ENCODE measurements at regions not wholly inside any gene's neighbourhood (a gene's known extent, or its start where the extent isn't known, plus 50 kb on each side); places are given as distances from the start of the nearest gene placed in this dataset.
"Not testable (repeated sequence)": the region's sequence is repeated elsewhere in the genome, so short reads cannot be mapped to it uniquely, and the experiment has no call there.

GRCh38 chr1:172935062-172935592 is 115.6 kb downstream of the TNFSF18 start:
- H3K36me3 Mint-ChIP-seq (ENCODE audit: low read depth): peaks cover 2% of the 10 kb centered on the region
- peaks cover 13% of the 10 kb centered on the region for H3K4me1 Mint-ChIP-seq (ENCODE audit: low read depth)
- peaks cover 3% of the 10 kb centered on the region for H3K27me3 Mint-ChIP-seq (ENCODE audit: low read depth)
- no peaks in the 10 kb centered on the region for H3K9me3 Mint-ChIP-seq
- no peak overlapping the region for H3K4me3 Mint-ChIP-seq
- H3K27ac Mint-ChIP-seq: no peak overlapping the region

GRCh38 chr1:172936088-172936645 is 114.6 kb downstream of the TNFSF18 start:
- Mint-ChIP-seq H3K4me3 (no peak overlapping the region), H3K36me3 (ENCODE audit: low read depth) (peaks cover 2% of the 10 kb centered on the region), H3K27ac (no peak overlapping the region), H3K27me3 (ENCODE audit: low read depth) (no peaks in the 10 kb centered on the region), H3K9me3 (no peaks in the 10 kb centered on the region), H3K4me1 (ENCODE audit: low read depth) (peaks cover 13% of the 10 kb centered on the region)

GRCh38 chr1:172938681-172939080 is 112.1 kb downstream of the TNFSF18 start:
- H3K4me3 Mint-ChIP-seq: no peak overlapping the region
- peaks cover 8% of the 10 kb centered on the region for H3K4me1 Mint-ChIP-seq (ENCODE audit: low read depth)
- H3K27me3 Mint-ChIP-seq (ENCODE audit: low read depth): peaks cover 6% of the 10 kb centered on the region
- H3K36me3 Mint-ChIP-seq (ENCODE audit: low read depth): no peaks in the 10 kb centered on the region
- H3K9me3 Mint-ChIP-seq: no peaks in the 10 kb centered on the region
- no peak overlapping the region for H3K27ac Mint-ChIP-seq

GRCh38 chr1:172939475-172939874 is 111.3 kb downstream of the TNFSF18 start:
- H3K27me3 Mint-ChIP-seq (ENCODE audit: low read depth): peaks cover 6% of the 10 kb centered on the region
- H3K9me3 Mint-ChIP-seq: no peaks in the 10 kb centered on the region
- H3K4me3 Mint-ChIP-seq: no peak overlapping the region
- H3K4me1 Mint-ChIP-seq (ENCODE audit: low read depth): peaks cover 2% of the 10 kb centered on the region
- no peaks in the 10 kb centered on the region for H3K36me3 Mint-ChIP-seq (ENCODE audit: low read depth)
- H3K27ac Mint-ChIP-seq: no peak overlapping the region

GRCh38 chr1:172940174-172940855 is 110.4 kb downstream of the TNFSF18 start:
- no peak overlapping the region for H3K27ac Mint-ChIP-seq
- H3K4me3 Mint-ChIP-seq: no peak overlapping the region
- H3K4me1 Mint-ChIP-seq (ENCODE audit: low read depth): no peaks in the 10 kb centered on the region
- H3K36me3 Mint-ChIP-seq (ENCODE audit: low read depth): no peaks in the 10 kb centered on the region
- H3K27me3 Mint-ChIP-seq (ENCODE audit: low read depth): peaks cover 6% of the 10 kb centered on the region
- no peaks in the 10 kb centered on the region for H3K9me3 Mint-ChIP-seq

GRCh38 chr1:172941471-172941870 is 109.3 kb downstream of the TNFSF18 start:
- Mint-ChIP-seq H3K36me3 (ENCODE audit: low read depth) (no peaks in the 10 kb centered on the region), H3K4me1 (ENCODE audit: low read depth) (no peaks in the 10 kb centered on the region), H3K27me3 (ENCODE audit: low read depth) (peaks cover 10% of the 10 kb centered on the region), H3K9me3 (no peaks in the 10 kb centered on the region), H3K4me3 (no peak overlapping the region), H3K27ac (no peak overlapping the region)

- no peaks in the 10 kb centered on the region for H3K36me3 Mint-ChIP-seq (ENCODE audit: low read depth)
- H3K27me3 Mint-ChIP-seq (ENCODE audit: low read depth): peaks cover 10% of the 10 kb centered on the region
- H3K27ac Mint-ChIP-seq: no peak overlapping the region
- no peaks in the 10 kb centered on the region for H3K4me1 Mint-ChIP-seq (ENCODE audit: low read depth)
- no peak overlapping the region for H3K4me3 Mint-ChIP-seq
- H3K9me3 Mint-ChIP-seq: no peaks in the 10 kb centered on the region
Observed at GRCh38 chr1:172941945-172942344, 108.8 kb downstream of the TNFSF18 start.

- H3K27ac Mint-ChIP-seq; H3K4me3 Mint-ChIP-seq; H3K4me1 Mint-ChIP-seq (ENCODE audit: low read depth); H3K9me3 Mint-ChIP-seq; H3K36me3 Mint-ChIP-seq (ENCODE audit: low read depth): not testable (repeated sequence)
- peaks cover 12% of the 10 kb centered on the region for H3K27me3 Mint-ChIP-seq (ENCODE audit: low read depth)
Observed at GRCh38 chr1:172943138-172943537, 107.6 kb downstream of the TNFSF18 start.

DNA sequence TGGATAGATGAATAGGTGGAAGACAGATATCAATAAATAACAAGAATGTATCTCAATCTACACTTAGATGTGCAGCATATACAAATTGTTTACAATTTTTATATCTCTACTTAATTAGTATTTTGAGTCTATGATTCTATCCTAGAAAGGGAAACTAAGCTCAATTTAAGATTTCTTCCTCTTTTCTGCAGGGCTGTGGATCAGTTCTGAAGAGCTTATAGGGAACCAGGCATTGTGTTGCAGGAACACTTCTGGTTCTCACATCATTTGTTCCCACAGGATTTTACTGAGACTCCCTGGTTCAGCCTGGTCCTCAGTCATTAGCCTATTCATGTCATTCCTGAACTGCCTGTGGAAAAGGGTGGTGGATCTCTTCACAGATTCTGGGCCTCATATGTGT is 105.8 kb downstream of the TNFSF18 start:
- Mint-ChIP-seq H3K36me3 (ENCODE audit: low read depth) (no peaks in the 10 kb centered on the region), H3K27me3 (ENCODE audit: low read depth) (peaks cover 12% of the 10 kb centered on the region), H3K4me1 (ENCODE audit: low read depth) (peaks cover 3% of the 10 kb centered on the region), H3K4me3 (no peak overlapping the region), H3K27ac (no peak overlapping the region), H3K9me3 (no peaks in the 10 kb centered on the region)

DNA sequence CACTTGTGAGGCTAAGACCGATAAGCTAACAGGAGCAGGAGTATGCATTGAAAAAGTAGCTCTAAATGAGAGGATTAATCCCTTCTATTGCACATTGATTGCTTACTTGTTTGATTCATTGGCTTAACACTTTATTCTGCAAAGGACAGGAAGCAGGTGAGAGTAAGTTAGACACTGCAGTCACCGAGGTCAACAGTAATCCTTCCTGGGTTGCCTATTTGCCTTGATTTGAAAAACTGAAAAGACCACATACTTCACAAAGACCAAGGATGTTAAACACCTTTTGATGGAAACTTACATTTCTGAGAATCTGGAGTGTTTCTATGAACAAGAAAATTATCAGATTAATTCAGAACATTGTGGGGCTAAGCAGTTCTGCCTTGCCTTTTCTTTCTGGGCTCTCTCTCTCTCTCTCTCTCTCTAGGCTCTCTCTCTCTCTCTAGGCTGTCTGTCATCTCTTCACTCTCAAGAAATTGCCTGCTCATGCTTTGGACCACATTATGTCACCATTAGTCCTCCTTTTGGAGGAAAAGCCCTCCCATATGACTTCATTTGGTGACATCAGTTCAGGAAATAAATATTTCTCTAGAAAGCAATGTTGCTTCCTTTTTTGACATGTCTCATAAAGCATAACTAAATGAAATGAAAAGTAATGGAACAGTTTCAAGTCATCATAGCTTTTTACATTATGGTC is 103.8 kb downstream of the TNFSF18 start:
- Mint-ChIP-seq H3K36me3 (ENCODE audit: low read depth) (no peaks in the 10 kb centered on the region), H3K9me3 (no peaks in the 10 kb centered on the region), H3K4me1 (ENCODE audit: low read depth) (peaks cover 3% of the 10 kb centered on the region), H3K4me3 (no peak overlapping the region), H3K27ac (no peak overlapping the region), H3K27me3 (ENCODE audit: low read depth) (peaks cover 15% of the 10 kb centered on the region)

DNA sequence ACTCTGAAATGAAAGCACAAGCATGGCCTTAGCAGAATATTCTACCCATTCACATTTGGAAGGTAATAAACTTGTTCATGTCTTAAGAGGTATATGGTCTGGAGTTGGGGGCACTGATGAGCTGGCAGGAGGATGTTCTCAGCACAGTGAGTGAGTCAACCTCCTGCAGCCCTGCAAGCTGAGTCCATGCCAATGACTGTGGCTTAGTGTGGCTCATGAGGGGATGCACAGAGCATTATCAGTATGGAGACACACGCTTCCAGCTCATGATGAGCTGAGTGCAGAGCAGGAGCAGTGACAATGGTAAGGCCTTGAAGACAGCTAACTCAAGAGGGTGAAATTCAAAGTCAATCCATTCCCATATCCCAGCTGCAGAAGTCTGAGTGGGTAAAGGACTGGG is 102.3 kb downstream of the TNFSF18 start:
- H3K27ac Mint-ChIP-seq: no peak overlapping the region
- peaks cover 6% of the 10 kb centered on the region for H3K4me1 Mint-ChIP-seq (ENCODE audit: low read depth)
- H3K36me3 Mint-ChIP-seq (ENCODE audit: low read depth): no peaks in the 10 kb centered on the region
- no peak overlapping the region for H3K4me3 Mint-ChIP-seq
- no peaks in the 10 kb centered on the region for H3K9me3 Mint-ChIP-seq
- peaks cover 21% of the 10 kb centered on the region for H3K27me3 Mint-ChIP-seq (ENCODE audit: low read depth)

DNA sequence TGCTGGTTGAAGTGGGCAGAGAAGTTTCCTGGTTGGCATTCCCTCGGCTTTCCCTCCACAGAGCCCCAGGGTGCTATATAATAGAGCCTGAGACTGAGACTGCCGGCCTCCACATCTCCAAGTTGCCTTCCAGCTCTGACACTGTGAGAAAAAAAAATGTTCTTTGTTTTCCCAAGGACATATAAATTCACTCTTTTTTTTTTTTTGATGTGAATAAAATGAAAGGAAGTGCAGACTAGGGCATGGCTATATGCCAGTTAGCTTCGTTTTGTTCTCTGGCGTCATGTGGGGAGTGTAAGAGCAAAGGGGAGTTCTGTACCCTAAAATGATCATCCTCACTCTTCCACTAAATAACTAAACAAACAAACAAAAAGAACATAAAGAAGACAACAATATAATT is 101.6 kb downstream of the TNFSF18 start:
- no peaks in the 10 kb centered on the region for H3K9me3 Mint-ChIP-seq
- no peak overlapping the region for H3K4me3 Mint-ChIP-seq
- H3K27me3 Mint-ChIP-seq (ENCODE audit: low read depth): peaks cover 22% of the 10 kb centered on the region
- peaks cover 6% of the 10 kb centered on the region for H3K4me1 Mint-ChIP-seq (ENCODE audit: low read depth)
- no peaks in the 10 kb centered on the region for H3K36me3 Mint-ChIP-seq (ENCODE audit: low read depth)
- no peak overlapping the region for H3K27ac Mint-ChIP-seq

- Mint-ChIP-seq H3K4me1 (ENCODE audit: low read depth) (peaks cover 6% of the 10 kb centered on the region), H3K36me3 (ENCODE audit: low read depth) (no peaks in the 10 kb centered on the region), H3K27me3 (ENCODE audit: low read depth) (peaks cover 22% of the 10 kb centered on the region), H3K27ac (no peak overlapping the region), H3K4me3 (no peak overlapping the region), H3K9me3 (no peaks in the 10 kb centered on the region)
Observed at GRCh38 chr1:172950528-172950927, 100.2 kb downstream of the TNFSF18 start.

DNA sequence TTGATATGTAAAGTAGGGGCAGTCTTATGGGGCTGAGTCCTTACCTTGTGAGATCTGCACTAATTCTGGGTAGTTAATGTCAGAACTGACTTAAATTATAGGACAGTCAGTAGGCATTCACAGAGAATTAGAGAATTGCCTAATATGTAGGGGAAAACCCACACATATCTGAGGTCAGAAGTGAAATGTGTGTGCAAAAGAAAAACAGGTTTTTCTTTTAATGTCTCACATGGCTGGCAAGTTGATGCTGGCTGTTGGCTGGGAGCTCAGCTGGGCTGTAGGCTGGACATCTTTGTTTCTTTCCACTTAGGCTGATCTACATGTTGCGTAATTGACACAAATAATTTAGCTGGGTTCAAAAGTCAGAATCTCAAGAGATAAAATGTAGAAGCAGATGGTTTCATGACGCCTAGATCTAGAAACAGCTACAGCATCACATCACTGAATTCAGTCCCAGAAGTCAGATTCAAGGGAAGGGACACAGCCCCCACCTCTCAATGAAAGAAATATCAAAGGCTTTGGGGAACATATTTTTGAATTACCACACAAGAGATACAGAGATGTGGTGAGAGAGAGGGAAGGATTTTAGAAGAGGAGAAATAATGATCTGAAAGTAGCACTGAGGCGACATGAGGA is 98.9 kb downstream of the TNFSF18 start:
- Mint-ChIP-seq H3K27ac (no peak overlapping the region), H3K9me3 (no peaks in the 10 kb centered on the region), H3K4me1 (ENCODE audit: low read depth) (peaks cover 6% of the 10 kb centered on the region), H3K36me3 (ENCODE audit: low read depth) (no peaks in the 10 kb centered on the region), H3K4me3 (no peak overlapping the region), H3K27me3 (ENCODE audit: low read depth) (peaks cover 23% of the 10 kb centered on the region)

- Mint-ChIP-seq H3K36me3 (ENCODE audit: low read depth) (no peaks in the 10 kb centered on the region), H3K9me3 (no peaks in the 10 kb centered on the region), H3K4me1 (ENCODE audit: low read depth) (peaks cover 4% of the 10 kb centered on the region), H3K27ac (no peak overlapping the region), H3K4me3 (no peak overlapping the region), H3K27me3 (ENCODE audit: low read depth) (peaks cover 27% of the 10 kb centered on the region)
Observed at GRCh38 chr1:172952516-172952915, 98.2 kb downstream of the TNFSF18 start.
